ENCODE measurements at regions not wholly inside any gene's neighbourhood (a gene's known extent, or its start where the extent isn't known, plus 50 kb on each side); places are given as distances from the start of the nearest gene placed in this dataset.

GRCh38 chr16:82523815-82524214, 103.0 kb upstream of the CDH13 start:
- H3K4me2 ChIP-seq (ENCODE audit: insufficient read depth, low read length) = no peak overlapping the region
- DNase-seq (ENCODE audit: low read depth, low spot score) (no peak), FAIRE-seq (no peak)
- peaks cover 8 to 17% of the 10 kb centered on the region in 2 experiments for H3K27me3 ChIP-seq (ENCODE audit: control insufficient read depth in 2 of 2, insufficient read depth in 2 of 2, low read length in 2 of 2)
- no peaks in the 10 kb centered on the region for H3K9me3 ChIP-seq (replicated peaks; ENCODE audit: control insufficient read depth, insufficient read depth, low read length)
- H2AFZ ChIP-seq (ENCODE audit: low read depth, low read length) = no peak overlapping the region
- no peak for TF ChIP-seq FOS (IDR thresholded peaks at IDR 0.05; ENCODE audit: borderline replicate concordance, insufficient read depth, low read length)
- TF ChIP-seq CTCF (IDR thresholded peaks at IDR 0.05; ENCODE audit: extremely low read depth in 1 of 2, insufficient read depth in 1 of 2, low read depth in 1 of 2, low read length in 2 of 2) = no peak
- TF ChIP-seq MYC (IDR thresholded peaks at IDR 0.05; ENCODE audit: low read depth, low read length) = no peak
- no peak for TF ChIP-seq POLR2A (IDR thresholded peaks at IDR 0.05; ENCODE audit: low read depth, low read length)
- no peak for TF ChIP-seq EZH2 (IDR thresholded peaks at IDR 0.05; ENCODE audit: borderline replicate concordance, low read depth, low read length, severe bottlenecking)
- TF ChIP-seq GATA2 (IDR thresholded peaks at IDR 0.05; ENCODE audit: insufficient read depth, insufficient read length, low read depth, low read length) = no peak
- no peak for TF ChIP-seq MAX (IDR thresholded peaks at IDR 0.05; ENCODE audit: insufficient read depth, insufficient read length)
- TF ChIP-seq POLR2AphosphoS5 (IDR thresholded peaks at IDR 0.05; ENCODE audit: insufficient read depth, low read depth, low read length) = no peak
- no peak for TF ChIP-seq JUN (IDR thresholded peaks at IDR 0.05; ENCODE audit: borderline replicate concordance, insufficient read depth, insufficient read length, low read depth)
- dilution Hi-C loops (cut with MboI; ENCODE audit: extremely low pct_ligation_motif_present, low sequenced_read_pairs) (no loop called here), intact Hi-C loops (cut with micrococcal nuclease) (no loop called here)
- H3K36me3 ChIP-seq (ENCODE audit: control insufficient read depth in 2 of 2, extremely low read depth in 1 of 2, insufficient read depth in 2 of 2, low read length in 2 of 2) = no peaks in the 10 kb centered on the region
- no peaks in the 10 kb centered on the region for H3K4me1 ChIP-seq (ENCODE audit: control insufficient read depth, extremely low read depth, insufficient read depth, low read length)
- CTCF ChIA-PET = no interaction called here
- no peaks in the 10 kb centered on the region for H4K20me1 ChIP-seq (replicated peaks; ENCODE audit: control insufficient read depth, extremely low read depth, insufficient read depth, low read length)
- no TSS peak for BruUV-seq (replicated peaks)
- POLR2A ChIA-PET = no interaction called here
- no peak overlapping the region for H3K27ac ChIP-seq (ENCODE audit: insufficient read depth, low read depth, low read length)
- H3K9me1 ChIP-seq (replicated peaks; ENCODE audit: control insufficient read depth, extremely low read depth, insufficient read depth, low read length) = no peaks in the 10 kb centered on the region
- no peak overlapping the region for H3K4me3 ChIP-seq (replicated peaks in 1 of 3; ENCODE audit: insufficient read depth in 1 of 3, low read depth in 1 of 3, low read length in 3 of 3)
- no peaks in the 10 kb centered on the region for H3K79me2 ChIP-seq (ENCODE audit: control insufficient read depth, insufficient read depth, low read length)
- no peak overlapping the region for H3K9ac ChIP-seq (replicated peaks; ENCODE audit: extremely low read depth, insufficient read depth, low read length)

All from endothelial cell of umbilical vein (primary cell).